Upper lobe of left lung (tissue), 4 donors: ENCODE measurements at regions not wholly inside any gene's neighbourhood (a gene's known extent, or its start where the extent isn't known, plus 50 kb on each side); places are given as distances from the start of the nearest gene placed in this dataset.

Experiments
- CTCF ChIP-seq, 6 experiments: fragments of 450-650 bp in 4 of 6; fragments of 200-600 bp in 2 of 6; sonication (generic) in 2 of 6; IDR thresholded peaks; one replicate each; pipeline ENCODE4 v1.5.1; 2016 to 2019; ENCODE audit warnings: antibody characterized with exemption in 6 of 6
- EP300 ChIP-seq, 4 donors: sonication (generic); formaldehyde crosslinking; IDR thresholded peaks; one replicate each; pipeline ENCODE4 v1.5.1; 2017; ENCODE audit warnings: antibody characterized with exemption in 4 of 4, control low read depth in 2 of 4

GRCh38 chr4:180532691-180533090 lies 1710.5 kb upstream of the TENM3 start:
- TF ChIP-seq CTCF (IDR thresholded peaks at IDR 0.05) (no peak), EP300 (IDR thresholded peaks at IDR 0.05) (no peak)
